CD4-positive, CD25-positive, alpha-beta regulatory T cell (primary cell): ENCODE measurements at regions not wholly inside any gene's neighbourhood (a gene's known extent, or its start where the extent isn't known, plus 50 kb on each side); places are given as distances from the start of the nearest gene placed in this dataset.
"Not testable (repeated sequence)": the region's sequence is repeated elsewhere in the genome, so short reads cannot be mapped to it uniquely, and the experiment has no call there.

ENCODE experiments used
- ATAC-seq, 2 donors: fragments of 150-1000 bp; cut with Tn5 transposase; one replicate each; pipeline ENCODE4 v1.10.0; 2021; ENCODE audit warnings: low read depth in 2 of 2, moderate number of reproducible peaks in 2 of 2, moderate library complexity in 1 of 2
- DNase-seq, 3 donors: peaks; one replicate each; pipeline versions ENCODE4 v3.0.0 to v3.0.0-alpha.2; 2012 to 2022; ENCODE audit warnings: mixed read lengths in 1 of 3
- H3K27ac ChIP-seq: one replicate; pipeline ENCODE4 v1.7.0; 2013; ENCODE audit warnings: mild to moderate bottlenecking, low read length; ENCODE audit not compliant: insufficient read depth, poor library complexity, severe bottlenecking
- H3K27me3 ChIP-seq: one replicate; pipeline ENCODE4 v1.7.0; 2013; ENCODE audit warnings: low read length; ENCODE audit not compliant: control insufficient read depth, insufficient read depth
- H3K36me3 ChIP-seq: one replicate; pipeline ENCODE4 v1.7.0; 2013; ENCODE audit warnings: mild to moderate bottlenecking, low read length, moderate library complexity; ENCODE audit not compliant: control insufficient read depth, insufficient read depth
- H3K4me1 ChIP-seq: 2 replicates; pipeline ENCODE4 v1.7.0; 2013; ENCODE audit warnings: mild to moderate bottlenecking, low read length; ENCODE audit not compliant: insufficient read depth, control insufficient read depth, poor library complexity, severe bottlenecking
- H3K4me3 ChIP-seq: one replicate; pipeline ENCODE4 v1.7.0; 2013; ENCODE audit warnings: low read depth, mild to moderate bottlenecking, low read length, moderate library complexity
- H3K9me3 ChIP-seq, 2 experiments: 1 replicate in 1 of 2; 2 replicates in 1 of 2; pipeline ENCODE4 v1.7.0; 2013; ENCODE audit warnings: low read length in 2 of 2, mild to moderate bottlenecking in 1 of 2, moderate library complexity in 1 of 2; ENCODE audit not compliant: control insufficient read depth in 2 of 2
- H3K27ac Mint-ChIP-seq, 3 donors: one replicate each; pipeline ENCODE4 v1.8.0; 2020 to 2022; ENCODE audit warnings: mild to moderate bottlenecking in 3 of 3, mixed read lengths in 3 of 3, moderate library complexity in 2 of 3
- H3K27me3 Mint-ChIP-seq: one replicate; pipeline ENCODE4 v1.8.0; 2022; ENCODE audit warnings: mild to moderate bottlenecking, mixed read lengths
- H3K36me3 Mint-ChIP-seq: one replicate; pipeline ENCODE4 v1.8.0; 2020; ENCODE audit warnings: mixed read lengths
- H3K4me1 Mint-ChIP-seq, 4 donors: one replicate each; pipeline ENCODE4 v1.8.0; 2020 to 2022; ENCODE audit warnings: mixed read lengths in 4 of 4, mild to moderate bottlenecking in 1 of 4
- H3K4me3 Mint-ChIP-seq, 4 donors: one replicate each; pipeline ENCODE4 v1.8.0; 2020 to 2022; ENCODE audit warnings: mild to moderate bottlenecking in 4 of 4, mixed read lengths in 4 of 4, moderate library complexity in 3 of 4
- H3K9me3 Mint-ChIP-seq, 7 donors: one replicate each; pipeline ENCODE4 v1.8.0; 2020 to 2022; ENCODE audit warnings: mixed read lengths in 7 of 7, mild to moderate bottlenecking in 3 of 7, moderate library complexity in 2 of 7

DNA sequence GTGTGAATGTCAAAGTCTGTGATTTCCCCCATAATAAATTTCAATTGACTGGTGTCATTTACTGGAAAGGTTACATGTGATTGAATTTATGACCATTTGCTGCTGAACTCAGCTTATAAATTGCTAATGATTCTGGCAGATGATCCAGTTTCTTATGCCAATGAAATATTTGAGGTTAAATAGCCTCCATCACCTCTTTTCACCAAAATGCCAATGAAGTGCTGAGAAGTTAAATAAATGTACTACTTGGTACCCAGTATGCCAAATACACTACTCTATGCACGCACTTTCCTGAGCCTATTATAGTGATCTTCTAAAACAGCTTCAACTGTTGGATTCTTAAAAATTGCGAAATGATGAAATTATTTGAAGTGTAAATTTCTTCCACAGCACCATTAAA, 741.4 kb downstream of the PLA2G4A start:
- H3K36me3 Mint-ChIP-seq = no peaks in the 10 kb centered on the region

DNA sequence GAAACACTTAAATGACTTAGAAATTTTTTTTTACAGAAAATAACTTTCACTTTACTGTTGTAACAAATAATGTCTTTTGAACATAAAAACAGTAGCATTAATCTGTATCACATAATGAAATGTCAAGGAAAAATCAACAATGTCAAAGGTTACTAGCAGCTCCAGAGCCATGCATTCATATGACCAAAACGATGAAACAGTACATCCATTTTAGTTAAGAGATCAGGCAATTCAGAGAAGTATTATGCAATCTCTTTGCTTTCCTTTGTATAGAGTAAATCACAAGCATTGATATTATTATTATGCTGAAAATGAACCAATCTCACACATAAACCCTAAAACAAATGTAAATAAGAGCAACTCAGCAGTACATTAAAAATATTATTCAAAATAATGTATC, 748.9 kb downstream of the PLA2G4A start:
- no peaks in the 10 kb centered on the region for H3K36me3 Mint-ChIP-seq
- DNase-seq = no peak
- Histone ChIP-seq H3K27me3 (no peaks in the 10 kb centered on the region), H3K36me3 (no peaks in the 10 kb centered on the region), H3K4me3 (no peak overlapping the region), H3K9me3 (no peaks in the 10 kb centered on the region), H3K27ac (no peak overlapping the region), H3K4me1 (no peaks in the 10 kb centered on the region)
- H3K27ac Mint-ChIP-seq = no peak overlapping the region
- no peaks in the 10 kb centered on the region for H3K4me1 Mint-ChIP-seq
- peaks cover 0 to 12% (median 7%) of the 10 kb centered on the region in 7 donors for H3K9me3 Mint-ChIP-seq
- no peaks in the 10 kb centered on the region for H3K27me3 Mint-ChIP-seq
- no peak for ATAC-seq
- H3K4me3 Mint-ChIP-seq = no peak overlapping the region

More for the DNA sequence above, 741.4 kb downstream of the PLA2G4A start:
- ATAC-seq (no peak), DNase-seq (no peak)
- Mint-ChIP-seq H3K9me3 (peaks cover 0 to 11% (median 3%) of the 10 kb centered on the region in 7 donors), H3K4me3 (no peak overlapping the region), H3K4me1 (no peaks in the 10 kb centered on the region), H3K27me3 (peaks cover 6% of the 10 kb centered on the region), H3K27ac (no peak overlapping the region)
- H3K4me3 ChIP-seq = no peak overlapping the region
- no peaks in the 10 kb centered on the region for H3K4me1 ChIP-seq
- H3K36me3 ChIP-seq = no peaks in the 10 kb centered on the region
- H3K27me3 ChIP-seq = no peaks in the 10 kb centered on the region
- no peak overlapping the region for H3K27ac ChIP-seq
- H3K9me3 ChIP-seq = no peaks in the 10 kb centered on the region

DNA sequence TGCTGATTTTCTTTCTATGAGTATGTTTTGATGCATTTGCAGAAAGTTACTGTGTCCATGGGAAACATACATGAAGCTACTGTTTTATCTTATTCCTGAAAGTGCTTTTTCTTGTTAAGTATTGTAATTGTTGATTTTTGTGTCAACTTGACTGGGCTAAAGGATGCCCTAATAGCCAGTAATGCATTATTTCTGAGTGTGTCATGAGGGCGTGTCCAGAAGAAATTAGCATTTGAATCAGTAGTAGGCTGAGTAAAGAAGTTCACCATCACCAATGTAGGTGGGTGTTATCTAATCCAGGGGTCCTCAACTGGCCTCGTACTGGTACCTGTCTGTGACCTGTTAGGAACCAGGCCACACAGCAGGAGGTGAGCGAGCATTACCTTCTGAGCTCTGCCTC, 760.2 kb downstream of the PLA2G4A start:
- Mint-ChIP-seq H3K27ac (no peak overlapping the region), H3K27me3 (no peaks in the 10 kb centered on the region), H3K36me3 (no peaks in the 10 kb centered on the region), H3K4me1 (no peaks in the 10 kb centered on the region), H3K9me3 (peaks cover 0 to 11% (median 3%) of the 10 kb centered on the region in 7 donors), H3K4me3 (no peak overlapping the region)
- H3K4me1 ChIP-seq = no peaks in the 10 kb centered on the region
- H3K36me3 ChIP-seq = no peaks in the 10 kb centered on the region
- no peak for DNase-seq
- ATAC-seq = no peak
- H3K27me3 ChIP-seq = no peaks in the 10 kb centered on the region
- no peak overlapping the region for H3K4me3 ChIP-seq
- H3K9me3 ChIP-seq = no peaks in the 10 kb centered on the region
- H3K27ac ChIP-seq = no peak overlapping the region

DNA sequence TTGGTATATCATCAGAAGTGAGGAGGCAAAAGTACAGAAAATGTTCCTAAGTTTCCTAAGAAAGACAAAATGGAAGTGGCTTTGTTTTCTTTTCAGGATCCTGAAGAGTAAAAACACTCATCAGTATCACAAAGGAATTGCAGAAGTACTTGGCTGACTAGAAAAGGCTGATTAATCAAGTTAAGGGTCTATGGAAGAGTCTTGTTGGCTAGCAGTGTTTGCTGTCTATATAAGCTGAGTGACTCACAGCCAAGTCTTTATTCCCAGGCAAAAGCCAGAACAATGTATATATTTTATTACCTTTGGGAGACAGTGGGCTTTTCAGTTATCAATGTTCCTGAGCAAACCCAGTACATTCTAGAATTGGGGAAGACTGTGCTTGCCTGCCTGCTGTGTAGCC, 777.0 kb downstream of the PLA2G4A start:
- peaks cover 0 to 20% (median 6%) of the 10 kb centered on the region in 7 donors for H3K9me3 Mint-ChIP-seq
- DNase-seq (no peak), ATAC-seq (no peak)
- peaks cover 0 to 2% of the 10 kb centered on the region in 2 experiments for H3K9me3 ChIP-seq
- no peaks in the 10 kb centered on the region for H3K4me1 ChIP-seq
- no peaks in the 10 kb centered on the region for H3K4me1 Mint-ChIP-seq
- H3K4me3 Mint-ChIP-seq = no peak overlapping the region
- no peaks in the 10 kb centered on the region for H3K36me3 ChIP-seq
- H3K27ac Mint-ChIP-seq = no peak overlapping the region
- no peaks in the 10 kb centered on the region for H3K27me3 ChIP-seq
- H3K27ac ChIP-seq = no peak overlapping the region
- no peaks in the 10 kb centered on the region for H3K36me3 Mint-ChIP-seq
- no peaks in the 10 kb centered on the region for H3K27me3 Mint-ChIP-seq
- H3K4me3 ChIP-seq = no peak overlapping the region

DNA sequence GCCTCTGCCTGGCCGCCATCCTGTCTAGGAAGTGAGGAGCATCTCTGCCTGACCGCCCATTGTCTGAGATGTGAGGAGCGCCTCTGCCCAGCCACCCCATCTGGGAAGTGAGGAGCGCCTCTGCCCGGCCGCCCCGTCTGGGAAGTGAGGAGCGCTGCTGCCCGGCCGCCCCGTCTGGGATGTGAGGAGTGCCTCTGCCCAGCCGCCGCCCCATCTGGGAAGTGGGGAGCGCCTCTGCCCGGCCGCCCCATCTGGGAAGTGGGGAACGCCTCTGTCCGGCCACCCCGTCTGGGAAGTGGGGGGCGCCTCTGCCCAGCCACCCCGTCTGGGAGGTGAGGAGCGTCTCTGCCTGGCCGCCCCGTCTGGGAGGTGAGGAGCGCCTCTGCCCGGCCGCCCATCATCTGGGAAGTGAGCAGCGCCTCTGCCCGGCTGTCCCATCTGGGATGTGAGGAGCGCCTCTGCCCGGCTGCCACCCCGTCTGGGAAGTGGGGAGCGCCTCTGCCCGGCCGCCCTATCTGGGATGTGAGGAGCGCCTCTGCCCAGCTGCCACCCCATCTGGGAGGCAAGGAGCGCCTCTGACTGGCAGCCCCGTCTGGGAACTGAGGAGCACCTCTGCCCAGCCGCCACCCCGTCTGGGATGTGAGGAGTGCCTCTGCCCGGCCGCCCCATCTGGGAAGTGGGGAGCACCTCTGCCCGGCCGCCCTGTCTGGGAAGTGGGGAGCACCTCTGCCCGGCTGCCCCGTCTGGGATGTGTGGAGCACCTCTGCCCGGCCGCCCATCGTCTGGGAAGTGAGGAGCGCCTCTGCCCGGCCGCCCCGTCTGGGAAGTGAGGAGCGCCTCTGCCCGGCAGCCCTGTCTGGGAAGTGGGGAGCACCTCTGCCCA, 787.3 kb downstream of the PLA2G4A start:
- not testable (repeated sequence) for H3K4me3 ChIP-seq, H3K27me3 Mint-ChIP-seq, H3K4me1 ChIP-seq, H3K27me3 ChIP-seq, ATAC-seq, H3K9me3 ChIP-seq, H3K36me3 Mint-ChIP-seq, H3K27ac ChIP-seq, H3K27ac Mint-ChIP-seq, DNase-seq, H3K4me3 Mint-ChIP-seq, H3K36me3 ChIP-seq, H3K4me1 Mint-ChIP-seq
- H3K9me3 Mint-ChIP-seq = peaks cover 4 to 22% (median 10%) of the 10 kb centered on the region in 7 donors

DNA sequence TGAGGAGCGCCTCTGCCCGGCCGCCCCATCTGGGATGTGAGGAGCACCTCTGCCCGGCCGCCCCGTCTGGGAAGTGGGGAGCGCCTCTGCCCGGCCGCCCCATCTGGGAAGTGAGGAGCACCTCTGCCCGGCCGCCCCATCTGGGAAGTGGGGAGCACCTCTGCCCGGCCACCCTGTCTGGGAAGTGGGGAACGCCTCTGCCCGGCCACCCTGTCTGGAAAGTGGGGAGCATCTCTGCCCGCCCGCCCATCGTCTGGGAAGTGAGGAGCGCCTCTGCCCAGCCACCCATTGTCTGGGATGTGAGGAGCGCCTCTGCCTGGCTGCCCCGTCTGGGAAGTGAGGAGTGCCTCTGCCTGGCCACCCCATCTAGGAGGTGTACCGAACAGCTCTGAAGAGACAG, 788.1 kb downstream of the PLA2G4A start:
- ATAC-seq, H3K4me1 Mint-ChIP-seq, DNase-seq, H3K4me3 ChIP-seq, H3K27ac Mint-ChIP-seq, H3K27me3 ChIP-seq, H3K4me3 Mint-ChIP-seq, H3K36me3 ChIP-seq, H3K9me3 ChIP-seq, H3K27ac ChIP-seq, H3K4me1 ChIP-seq, H3K36me3 Mint-ChIP-seq, H3K27me3 Mint-ChIP-seq: not testable (repeated sequence)
- peaks cover 4 to 22% (median 10%) of the 10 kb centered on the region in 7 donors for H3K9me3 Mint-ChIP-seq

DNA sequence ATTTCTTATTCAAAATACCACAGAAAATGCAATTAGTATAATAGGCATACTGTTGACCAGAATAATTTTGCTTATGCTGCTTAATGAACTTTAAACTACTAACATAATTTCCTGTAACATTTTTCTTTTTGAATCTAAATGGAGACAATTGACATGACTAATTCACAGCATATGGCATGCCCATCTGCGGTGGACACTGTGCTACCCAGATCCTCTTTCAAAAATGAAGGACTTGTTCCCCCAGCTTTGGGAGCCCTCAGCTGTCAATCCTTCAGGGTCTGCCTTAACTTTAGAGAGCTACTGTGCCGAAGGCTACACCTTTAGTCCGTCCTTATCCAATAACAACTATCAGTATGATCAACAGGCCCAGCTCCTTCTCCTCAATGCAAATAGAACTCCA, 789.0 kb downstream of the PLA2G4A start:
- Mint-ChIP-seq H3K36me3 (no peaks in the 10 kb centered on the region), H3K4me3 (no peak overlapping the region), H3K9me3 (peaks cover 4 to 22% (median 7%) of the 10 kb centered on the region in 7 donors), H3K27me3 (no peaks in the 10 kb centered on the region), H3K27ac (no peak overlapping the region), H3K4me1 (no peaks in the 10 kb centered on the region)
- Histone ChIP-seq H3K27me3 (no peaks in the 10 kb centered on the region), H3K27ac (no peak overlapping the region), H3K9me3 (peaks cover 1 to 6% of the 10 kb centered on the region in 2 experiments), H3K36me3 (no peaks in the 10 kb centered on the region), H3K4me1 (no peaks in the 10 kb centered on the region), H3K4me3 (no peak overlapping the region)
- ATAC-seq = no peak
- no peak for DNase-seq

DNA sequence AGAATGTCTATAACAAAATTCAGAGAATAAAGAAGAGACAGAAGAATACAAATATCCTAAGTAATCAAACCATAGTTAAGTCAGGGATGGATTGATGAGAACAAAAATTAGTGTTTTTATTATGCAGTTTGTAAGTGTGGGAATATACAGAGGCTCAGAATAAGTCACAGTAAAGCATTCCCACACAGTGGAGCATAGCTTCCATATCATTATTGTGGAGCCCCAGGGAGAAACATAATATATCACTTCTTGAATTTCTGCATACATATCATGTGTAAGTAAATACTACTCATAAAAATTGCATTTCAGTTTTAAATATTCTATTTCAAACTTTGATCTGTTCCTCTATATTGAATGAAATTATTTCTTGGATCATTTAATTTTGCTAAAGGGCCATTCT, 790.4 kb downstream of the PLA2G4A start:
- Mint-ChIP-seq H3K36me3 (no peaks in the 10 kb centered on the region), H3K27me3 (no peaks in the 10 kb centered on the region), H3K27ac (no peak overlapping the region), H3K9me3 (peaks cover 4 to 22% (median 7%) of the 10 kb centered on the region in 7 donors), H3K4me1 (no peaks in the 10 kb centered on the region), H3K4me3 (no peak overlapping the region)
- H3K36me3 ChIP-seq = no peaks in the 10 kb centered on the region
- H3K27ac ChIP-seq = no peak overlapping the region
- ATAC-seq (no peak), DNase-seq (no peak)
- H3K4me3 ChIP-seq = no peak overlapping the region
- peaks cover 1 to 6% of the 10 kb centered on the region in 2 experiments for H3K9me3 ChIP-seq
- no peaks in the 10 kb centered on the region for H3K27me3 ChIP-seq
- no peaks in the 10 kb centered on the region for H3K4me1 ChIP-seq
